ENCODE measurements at regions not wholly inside any gene's neighbourhood (a gene's known extent, or its start where the extent isn't known, plus 50 kb on each side); places are given as distances from the start of the nearest gene placed in this dataset.

DNA sequence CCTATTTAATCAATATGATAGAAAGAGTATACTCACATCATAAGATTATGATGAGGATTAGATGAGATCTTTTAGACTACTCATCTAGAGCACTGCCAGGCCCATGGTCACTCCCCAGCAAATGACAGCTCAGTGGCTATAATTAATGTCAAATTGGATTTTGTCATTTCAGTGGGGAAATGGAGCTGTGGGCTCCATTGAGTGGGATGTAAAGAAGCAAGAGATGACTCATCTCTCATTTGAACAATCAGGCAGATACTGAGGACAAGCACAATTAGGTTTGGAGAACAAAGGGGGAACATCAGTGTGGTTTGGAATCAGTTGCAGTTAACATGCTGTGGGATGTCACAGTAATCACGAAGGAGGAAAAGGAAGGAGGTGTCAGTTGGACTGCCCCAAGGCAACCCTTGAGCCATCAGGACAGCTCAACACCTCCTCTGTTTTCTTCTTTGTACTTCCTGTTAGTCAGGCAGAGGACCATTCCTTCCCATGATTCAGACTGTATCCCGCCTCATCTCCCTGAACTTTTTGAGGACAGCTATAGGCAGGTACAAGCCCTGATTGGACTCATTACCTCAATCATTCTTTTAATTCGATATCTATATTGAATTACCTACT, 473.7 kb upstream of the ISX start:
- no peak for TF ChIP-seq MYC (IDR thresholded peaks at IDR 0.05; ENCODE audit: low read depth, low read length)
- TF ChIP-seq POLR2A (IDR thresholded peaks at IDR 0.05; ENCODE audit: extremely low read depth, insufficient read length), result no peak
- TF ChIP-seq, protein P1, sequence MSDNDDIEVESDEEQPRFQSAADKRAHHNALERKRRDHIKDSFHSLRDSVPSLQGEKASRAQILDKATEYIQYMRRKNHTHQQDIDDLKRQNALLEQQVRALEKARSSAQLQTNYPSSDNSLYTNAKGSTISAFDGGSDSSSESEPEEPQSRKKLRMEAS (IDR thresholded peaks at IDR 0.05; ENCODE audit: low read depth, low read length), result no peak
- TF ChIP-seq, protein P2, sequence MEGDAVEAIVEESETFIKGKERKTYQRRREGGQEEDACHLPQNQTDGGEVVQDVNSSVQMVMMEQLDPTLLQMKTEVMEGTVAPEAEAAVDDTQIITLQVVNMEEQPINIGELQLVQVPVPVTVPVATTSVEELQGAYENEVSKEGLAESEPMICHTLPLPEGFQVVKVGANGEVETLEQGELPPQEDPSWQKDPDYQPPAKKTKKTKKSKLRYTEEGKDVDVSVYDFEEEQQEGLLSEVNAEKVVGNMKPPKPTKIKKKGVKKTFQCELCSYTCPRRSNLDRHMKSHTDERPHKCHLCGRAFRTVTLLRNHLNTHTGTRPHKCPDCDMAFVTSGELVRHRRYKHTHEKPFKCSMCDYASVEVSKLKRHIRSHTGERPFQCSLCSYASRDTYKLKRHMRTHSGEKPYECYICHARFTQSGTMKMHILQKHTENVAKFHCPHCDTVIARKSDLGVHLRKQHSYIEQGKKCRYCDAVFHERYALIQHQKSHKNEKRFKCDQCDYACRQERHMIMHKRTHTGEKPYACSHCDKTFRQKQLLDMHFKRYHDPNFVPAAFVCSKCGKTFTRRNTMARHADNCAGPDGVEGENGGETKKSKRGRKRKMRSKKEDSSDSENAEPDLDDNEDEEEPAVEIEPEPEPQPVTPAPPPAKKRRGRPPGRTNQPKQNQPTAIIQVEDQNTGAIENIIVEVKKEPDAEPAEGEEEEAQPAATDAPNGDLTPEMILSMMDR (IDR thresholded peaks at IDR 0.05; ENCODE audit: low read depth, low read length), result no peak
- peak; percentile 1 for DNase-seq (ENCODE audit: low read depth)
- H3K4me3 ChIP-seq (ENCODE audit: low read depth, low read length), result no peak overlapping the region

DNA sequence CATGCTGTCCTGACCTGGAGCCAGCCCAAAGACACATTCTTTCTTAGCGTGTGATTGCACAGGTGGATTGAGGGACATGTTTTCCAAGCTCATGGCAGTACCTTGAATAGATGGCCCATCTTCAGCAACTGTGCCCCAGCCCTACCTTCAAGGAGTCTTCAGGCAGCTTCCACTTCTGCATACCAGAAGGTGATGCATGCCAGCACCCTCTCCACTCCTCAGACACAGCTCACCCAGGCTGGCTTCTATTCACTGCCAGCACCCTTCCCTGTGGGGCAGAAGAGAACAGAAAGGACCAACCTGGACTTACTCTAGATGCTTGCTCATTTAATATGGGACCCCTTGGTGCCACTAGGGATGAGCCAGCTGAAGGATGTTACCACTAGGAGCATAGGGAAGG, 466.4 kb upstream of the ISX start:
- no peak for DNase-seq (ENCODE audit: low read depth)
- H3K4me3 ChIP-seq (ENCODE audit: low read depth, low read length), result no peak overlapping the region
- no peak for TF ChIP-seq POLR2A (IDR thresholded peaks at IDR 0.05; ENCODE audit: extremely low read depth, insufficient read length)
- TF ChIP-seq MYC (IDR thresholded peaks at IDR 0.05; ENCODE audit: low read depth, low read length), result no peak
- TF ChIP-seq, protein P1 (IDR thresholded peaks at IDR 0.05; ENCODE audit: low read depth, low read length), result no peak
- TF ChIP-seq, protein P2 (IDR thresholded peaks at IDR 0.05; ENCODE audit: low read depth, low read length), result no peak

DNA sequence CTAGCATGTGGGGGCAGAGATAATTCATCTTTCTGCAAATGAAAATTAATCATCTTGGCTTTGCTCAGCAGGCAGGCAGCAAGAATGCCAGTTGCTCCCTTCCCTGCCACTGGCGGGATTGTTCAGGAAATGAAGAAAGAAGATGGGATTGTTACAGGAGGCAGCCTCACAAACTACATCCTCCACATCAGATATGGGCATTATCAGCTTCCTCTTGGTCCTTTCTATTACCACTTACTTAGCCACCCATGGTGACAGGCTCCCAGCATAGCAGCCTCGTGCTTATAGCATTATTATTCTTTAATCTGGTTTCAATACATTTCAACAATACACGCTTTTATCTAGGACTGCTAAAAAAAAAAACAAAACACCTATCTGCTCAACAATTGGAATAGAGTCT, 461.6 kb upstream of the ISX start:
- no peak for DNase-seq (ENCODE audit: low read depth)
- TF ChIP-seq, protein P1 (IDR thresholded peaks at IDR 0.05; ENCODE audit: low read depth, low read length), result no peak
- TF ChIP-seq, protein P2 (IDR thresholded peaks at IDR 0.05; ENCODE audit: low read depth, low read length), result no peak
- TF ChIP-seq MYC (IDR thresholded peaks at IDR 0.05; ENCODE audit: low read depth, low read length), result no peak
- TF ChIP-seq POLR2A (IDR thresholded peaks at IDR 0.05; ENCODE audit: extremely low read depth, insufficient read length), result no peak
- no peak overlapping the region for H3K4me3 ChIP-seq (ENCODE audit: low read depth, low read length)

DNA sequence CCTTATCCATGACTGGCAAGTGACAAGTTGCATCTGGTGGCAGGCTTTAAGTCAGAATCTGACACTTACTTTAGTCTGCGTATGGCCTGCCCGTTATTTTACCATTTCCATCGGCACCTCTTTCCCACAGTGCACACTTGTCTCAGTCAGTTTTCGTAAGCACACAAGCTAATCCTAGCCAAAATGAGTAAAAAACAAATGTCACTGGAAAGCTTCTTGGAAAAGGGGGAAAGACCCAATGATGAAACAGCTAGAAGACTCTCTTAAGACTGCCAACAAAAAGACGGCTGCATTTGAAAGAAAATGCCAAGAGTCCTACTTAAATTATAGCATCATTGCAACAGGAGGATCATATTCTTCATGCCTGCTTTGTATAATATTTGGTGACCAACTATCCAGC, 457.9 kb upstream of the ISX start:
- no peak for DNase-seq (ENCODE audit: low read depth)
- no peak overlapping the region for H3K4me3 ChIP-seq (ENCODE audit: low read depth, low read length)
- TF ChIP-seq MYC (IDR thresholded peaks at IDR 0.05; ENCODE audit: low read depth, low read length) (no peak), POLR2A (IDR thresholded peaks at IDR 0.05; ENCODE audit: extremely low read depth, insufficient read length) (no peak)
- TF ChIP-seq, protein P2 (IDR thresholded peaks at IDR 0.05; ENCODE audit: low read depth, low read length), result no peak
- TF ChIP-seq, protein P1 (IDR thresholded peaks at IDR 0.05; ENCODE audit: low read depth, low read length), result no peak

DNA sequence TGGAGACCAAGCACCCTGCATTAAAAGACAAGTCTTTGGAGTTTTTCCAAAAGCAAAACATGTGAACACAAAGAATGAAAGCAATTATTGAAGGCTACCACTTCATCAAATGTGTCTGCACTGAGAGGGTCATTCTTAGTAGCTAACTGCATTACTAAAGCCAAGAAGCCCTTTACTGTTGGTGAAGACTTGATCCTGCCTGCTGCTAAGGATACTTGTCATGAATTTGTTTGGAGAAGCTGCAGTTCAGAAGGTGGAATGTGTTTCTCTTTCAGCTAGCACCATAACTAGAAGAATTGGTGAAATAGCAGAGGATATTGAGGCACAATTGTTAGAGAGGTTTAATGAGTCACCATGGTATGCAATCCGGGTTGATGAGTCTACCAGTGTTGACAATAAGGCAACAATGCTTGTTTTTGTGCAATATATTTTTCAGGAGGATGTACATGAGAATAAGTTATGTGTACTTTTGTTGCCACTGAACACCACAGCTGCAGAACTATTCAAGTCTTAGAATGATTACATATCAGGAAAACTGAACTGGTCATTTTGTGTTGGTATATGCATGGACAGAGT, 457.3 kb upstream of the ISX start:
- TF ChIP-seq MYC (IDR thresholded peaks at IDR 0.05; ENCODE audit: low read depth, low read length) (no peak), POLR2A (IDR thresholded peaks at IDR 0.05; ENCODE audit: extremely low read depth, insufficient read length) (no peak)
- TF ChIP-seq, protein P1 (IDR thresholded peaks at IDR 0.05; ENCODE audit: low read depth, low read length), result no peak
- TF ChIP-seq, protein P2 (IDR thresholded peaks at IDR 0.05; ENCODE audit: low read depth, low read length), result no peak
- no peak for DNase-seq (ENCODE audit: low read depth)
- H3K4me3 ChIP-seq (ENCODE audit: low read depth, low read length), result no peak overlapping the region
